HEK293 (cell line): ENCODE measurements at regions not wholly inside any gene's neighbourhood (a gene's known extent, or its start where the extent isn't known, plus 50 kb on each side); places are given as distances from the start of the nearest gene placed in this dataset.

Source experiments
- REST ChIP-seq: fragments of 450-650 bp; formaldehyde crosslinking; IDR thresholded peaks from 2 replicates; pipeline ENCODE4 v1.5.1; 2016; ENCODE audit warnings: missing biosample characterization, missing genetic modification characterization
- TCF7L2 ChIP-seq: IDR thresholded peaks from 2 replicates; pipeline ENCODE4 v1.6.1; 2011; ENCODE audit warnings: low read depth, mild to moderate bottlenecking, inconsistent platforms, low read length, moderate library complexity, borderline replicate concordance
- YY1 ChIP-seq: fragments of 450-650 bp; formaldehyde crosslinking; IDR thresholded peaks from 2 replicates; pipeline ENCODE4 v1.5.1; 2018; ENCODE audit warnings: missing biosample characterization, missing genetic modification characterization
- ZBTB8A ChIP-seq: fragments of 450-650 bp; formaldehyde crosslinking; IDR thresholded peaks from 2 replicates; pipeline ENCODE4 v1.5.1; 2016; ENCODE audit warnings: missing biosample characterization, missing genetic modification characterization
- ZNF121 ChIP-seq: fragments of 450-650 bp; formaldehyde crosslinking; IDR thresholded peaks from 2 replicates; pipeline ENCODE4 v1.5.1; 2016; ENCODE audit warnings: missing biosample characterization, missing genetic modification characterization
- ZNF175 ChIP-seq: fragments of 450-650 bp; formaldehyde crosslinking; IDR thresholded peaks from 2 replicates; pipeline ENCODE4 v1.5.1; 2016; ENCODE audit warnings: missing biosample characterization, missing genetic modification characterization
- ZNF239 ChIP-seq: fragments of 450-650 bp; formaldehyde crosslinking; IDR thresholded peaks from 2 replicates; pipeline ENCODE4 v1.5.1; 2016; ENCODE audit warnings: missing biosample characterization, missing genetic modification characterization
- ZNF24 ChIP-seq: fragments of 450-650 bp; formaldehyde crosslinking; IDR thresholded peaks from 2 replicates; pipeline ENCODE4 v1.5.1; 2016; ENCODE audit warnings: missing biosample characterization, missing genetic modification characterization
- ZNF394 ChIP-seq: fragments of 450-650 bp; formaldehyde crosslinking; IDR thresholded peaks from 2 replicates; pipeline ENCODE4 v1.5.1; 2016; ENCODE audit warnings: missing biosample characterization, missing genetic modification characterization, mild to moderate bottlenecking, moderate library complexity, borderline replicate concordance
- TF ChIP-seq, protein P1 (sequence below): fragments of 450-650 bp; formaldehyde crosslinking; IDR thresholded peaks from 2 replicates; pipeline ENCODE4 v1.5.1; 2016; ENCODE audit warnings: missing biosample characterization, missing genetic modification characterization, low read depth
- TF ChIP-seq, protein P2 (sequence below): fragments of 450-650 bp; formaldehyde crosslinking; IDR thresholded peaks from 2 replicates; pipeline ENCODE4 v1.5.1; 2016; ENCODE audit warnings: missing biosample characterization, missing genetic modification characterization

DNA sequence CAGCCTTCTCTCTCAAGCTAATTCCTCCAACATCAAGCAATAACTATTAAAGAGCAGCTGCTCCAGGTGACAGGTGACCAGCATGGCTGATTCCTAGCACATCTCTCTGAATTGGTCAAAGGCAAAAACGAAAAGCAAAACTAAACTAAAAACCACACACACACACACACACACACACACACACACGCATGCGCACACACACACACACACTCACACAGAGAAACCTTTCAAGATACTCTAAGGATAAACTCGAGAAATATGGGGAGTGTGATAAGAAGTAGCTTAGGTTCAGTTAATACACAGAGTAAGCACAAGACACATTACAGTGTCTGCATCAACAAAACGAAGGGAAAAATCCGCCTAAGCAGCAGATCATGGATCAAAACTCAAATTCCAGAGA lies 74.5 kb upstream of the FZD7 start:
- TF ChIP-seq ZBTB8A (tag by site-specific recombination) (no peak), ZNF394 (tag by site-specific recombination) (no peak), ZNF24 (tag by site-specific recombination) (no peak), REST (tag by site-specific recombination) (no peak), ZNF121 (tag by site-specific recombination) (no peak), TCF7L2 (no peak), ZNF175 (tag by site-specific recombination) (no peak), ZNF239 (tag by site-specific recombination) (no peak), YY1 (no peak)
- TF ChIP-seq, protein P1, sequence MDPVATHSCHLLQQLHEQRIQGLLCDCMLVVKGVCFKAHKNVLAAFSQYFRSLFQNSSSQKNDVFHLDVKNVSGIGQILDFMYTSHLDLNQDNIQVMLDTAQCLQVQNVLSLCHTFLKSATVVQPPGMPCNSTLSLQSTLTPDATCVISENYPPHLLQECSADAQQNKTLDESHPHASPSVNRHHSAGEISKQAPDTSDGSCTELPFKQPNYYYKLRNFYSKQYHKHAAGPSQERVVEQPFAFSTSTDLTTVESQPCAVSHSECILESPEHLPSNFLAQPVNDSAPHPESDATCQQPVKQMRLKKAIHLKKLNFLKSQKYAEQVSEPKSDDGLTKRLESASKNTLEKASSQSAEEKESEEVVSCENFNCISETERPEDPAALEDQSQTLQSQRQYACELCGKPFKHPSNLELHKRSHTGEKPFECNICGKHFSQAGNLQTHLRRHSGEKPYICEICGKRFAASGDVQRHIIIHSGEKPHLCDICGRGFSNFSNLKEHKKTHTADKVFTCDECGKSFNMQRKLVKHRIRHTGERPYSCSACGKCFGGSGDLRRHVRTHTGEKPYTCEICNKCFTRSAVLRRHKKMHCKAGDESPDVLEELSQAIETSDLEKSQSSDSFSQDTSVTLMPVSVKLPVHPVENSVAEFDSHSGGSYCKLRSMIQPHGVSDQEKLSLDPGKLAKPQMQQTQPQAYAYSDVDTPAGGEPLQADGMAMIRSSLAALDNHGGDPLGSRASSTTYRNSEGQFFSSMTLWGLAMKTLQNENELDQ (tag by site-specific recombination) = no peak
- TF ChIP-seq, protein P2, sequence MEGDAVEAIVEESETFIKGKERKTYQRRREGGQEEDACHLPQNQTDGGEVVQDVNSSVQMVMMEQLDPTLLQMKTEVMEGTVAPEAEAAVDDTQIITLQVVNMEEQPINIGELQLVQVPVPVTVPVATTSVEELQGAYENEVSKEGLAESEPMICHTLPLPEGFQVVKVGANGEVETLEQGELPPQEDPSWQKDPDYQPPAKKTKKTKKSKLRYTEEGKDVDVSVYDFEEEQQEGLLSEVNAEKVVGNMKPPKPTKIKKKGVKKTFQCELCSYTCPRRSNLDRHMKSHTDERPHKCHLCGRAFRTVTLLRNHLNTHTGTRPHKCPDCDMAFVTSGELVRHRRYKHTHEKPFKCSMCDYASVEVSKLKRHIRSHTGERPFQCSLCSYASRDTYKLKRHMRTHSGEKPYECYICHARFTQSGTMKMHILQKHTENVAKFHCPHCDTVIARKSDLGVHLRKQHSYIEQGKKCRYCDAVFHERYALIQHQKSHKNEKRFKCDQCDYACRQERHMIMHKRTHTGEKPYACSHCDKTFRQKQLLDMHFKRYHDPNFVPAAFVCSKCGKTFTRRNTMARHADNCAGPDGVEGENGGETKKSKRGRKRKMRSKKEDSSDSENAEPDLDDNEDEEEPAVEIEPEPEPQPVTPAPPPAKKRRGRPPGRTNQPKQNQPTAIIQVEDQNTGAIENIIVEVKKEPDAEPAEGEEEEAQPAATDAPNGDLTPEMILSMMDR (tag by site-specific recombination) = no peak
